Sigmoid colon (tissue), 6 donors: ENCODE measurements at regions not wholly inside any gene's neighbourhood (a gene's known extent, or its start where the extent isn't known, plus 50 kb on each side); places are given as distances from the start of the nearest gene placed in this dataset.

Experiments used
- DNase-seq: peaks from one replicate; pipeline ENCODE4 v3.0.0-alpha.2; 2019
- H3K27ac ChIP-seq, 4 donors: fragments of 200-600 bp; sonication (generic); one replicate each; pipeline ENCODE4 v1.5.1; 2016 to 2019; ENCODE audit warnings: mild to moderate bottlenecking in 1 of 4
- H3K27me3 ChIP-seq, 3 donors: fragments of 200-600 bp; sonication (generic); one replicate each; pipeline ENCODE4 v1.5.1; 2019; ENCODE audit warnings: mild to moderate bottlenecking in 1 of 3
- H3K36me3 ChIP-seq, 4 donors: fragments of 200-600 bp; sonication (generic); one replicate each; pipeline ENCODE4 v1.5.1; 2016 to 2019
- H3K4me1 ChIP-seq, 4 donors: fragments of 200-600 bp; sonication (generic); one replicate each; pipeline ENCODE4 v1.5.1; 2017 to 2019
- H3K4me3 ChIP-seq, 4 donors: fragments of 200-600 bp; sonication (generic); one replicate each; pipeline ENCODE4 v1.5.1; 2017 to 2019; ENCODE audit warnings: mild to moderate bottlenecking in 2 of 4, moderate library complexity in 1 of 4
- H3K9me3 ChIP-seq, 4 donors: fragments of 200-600 bp in 3 of 4; sonication (generic) in 3 of 4; one replicate each; pipeline versions ENCODE4 v1.5.1 to v1.6.1; 2013 to 2019
- CTCF ChIP-seq, 4 experiments: fragments of 450-650 bp in 3 of 4; fragments of 200-600 bp in 1 of 4; IDR thresholded peaks; one replicate each; pipeline ENCODE4 v1.5.1; 2016 to 2019; ENCODE audit warnings: antibody characterized with exemption in 4 of 4, mild to moderate bottlenecking in 3 of 4, moderate library complexity in 2 of 4
- EP300 ChIP-seq, 4 donors: sonication (generic); formaldehyde crosslinking; IDR thresholded peaks; one replicate each; pipeline ENCODE4 v1.6.1; 2017; ENCODE audit warnings: antibody characterized with exemption in 4 of 4
- POLR2A ChIP-seq, 2 donors: fragments of 450-650 bp; IDR thresholded peaks; one replicate each; pipeline ENCODE4 v1.6.1; 2016; ENCODE audit warnings: antibody characterized with exemption in 2 of 2, mild to moderate bottlenecking in 2 of 2, moderate library complexity in 2 of 2
- POLR2AphosphoS5 ChIP-seq, 4 donors: sonication (generic); formaldehyde crosslinking; IDR thresholded peaks; one replicate each; pipeline ENCODE4 v1.6.1; 2017; ENCODE audit warnings: antibody characterized with exemption in 4 of 4
- whole genome bisulfite sequencing, 2 donors: extraction: QIAGEN DNeasy Blood & Tissue Kit; methylation state at CpG; one replicate each; pipeline ENCODE4 v1.1.7; 2013; 5-methylcytosine and 5-hydroxymethylcytosine counted together
- intact Hi-C: fragments of 100-400 bp; cut with DNase I; formaldehyde crosslinking; loops from one replicate; pipeline ENCODE4 v1.15.1; 2023
- donor health status: healthy with polysubstance abuse.
- donor health status: healthy.

- no peak for DNase-seq
- 80 to 86% methylated on average over 2 of the region's 2 CpGs for WGBS, 2 donors
- intact Hi-C loops = no loop called here
Observed at GRCh38 chr1:203985676-203986075, 87.2 kb upstream of the SOX13 start.

DNA sequence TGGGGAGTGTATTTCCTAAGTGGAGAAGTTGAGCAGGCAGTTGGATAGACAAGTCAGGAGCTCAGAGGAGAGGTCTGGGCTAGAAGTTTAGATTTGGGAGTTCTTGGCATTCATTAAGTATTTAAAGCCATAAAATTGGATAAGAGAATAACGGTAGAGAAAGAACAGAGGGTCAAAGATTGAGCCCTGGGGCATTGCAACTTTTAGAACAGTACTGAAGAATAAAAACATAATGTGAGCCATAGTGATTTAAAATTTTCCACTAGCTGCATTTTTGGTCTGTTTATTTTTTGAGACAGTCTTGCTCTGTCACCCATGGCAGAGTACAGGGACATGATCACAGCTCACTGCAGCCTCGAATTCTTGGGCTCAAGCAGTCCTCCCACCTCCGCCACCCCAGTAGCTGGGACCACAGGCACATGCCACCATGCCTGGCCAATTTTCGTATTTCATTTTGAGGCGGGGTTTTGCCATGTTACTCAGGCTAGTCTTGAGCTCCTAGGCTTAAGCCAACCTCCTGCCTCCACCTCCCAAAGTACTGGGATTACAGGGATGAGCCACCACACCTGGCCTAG lies 85.9 kb upstream of the SOX13 start:
- Histone ChIP-seq H3K4me3 (no peak overlapping the region), H3K9me3 (no peaks in the 10 kb centered on the region), H3K27ac (no peak overlapping the region), H3K27me3 (no peaks in the 10 kb centered on the region), H3K36me3 (no peaks in the 10 kb centered on the region), H3K4me1 (no peaks in the 10 kb centered on the region)
- 75 to 77% methylated on average over 5 of the region's 5 CpGs for WGBS, 2 donors
- intact Hi-C loops = no loop called here
- no peak for DNase-seq
- no peak for TF ChIP-seq CTCF (IDR thresholded peaks at IDR 0.05)
- TF ChIP-seq POLR2A (IDR thresholded peaks at IDR 0.05) = no peak
- TF ChIP-seq EP300 (IDR thresholded peaks at IDR 0.05) = no peak

More at GRCh38 chr1:203985676-203986075, 87.2 kb upstream of the SOX13 start:
- no peak for TF ChIP-seq POLR2AphosphoS5 (IDR thresholded peaks at IDR 0.05)
- TF ChIP-seq POLR2A (IDR thresholded peaks at IDR 0.05) = no peak
- no peak for TF ChIP-seq CTCF (IDR thresholded peaks at IDR 0.05)
- TF ChIP-seq EP300 (IDR thresholded peaks at IDR 0.05) = no peak
- Histone ChIP-seq H3K4me1 (no peaks in the 10 kb centered on the region), H3K9me3 (no peaks in the 10 kb centered on the region), H3K27me3 (no peaks in the 10 kb centered on the region), H3K36me3 (no peaks in the 10 kb centered on the region), H3K27ac (no peak overlapping the region), H3K4me3 (no peak overlapping the region)

DNA sequence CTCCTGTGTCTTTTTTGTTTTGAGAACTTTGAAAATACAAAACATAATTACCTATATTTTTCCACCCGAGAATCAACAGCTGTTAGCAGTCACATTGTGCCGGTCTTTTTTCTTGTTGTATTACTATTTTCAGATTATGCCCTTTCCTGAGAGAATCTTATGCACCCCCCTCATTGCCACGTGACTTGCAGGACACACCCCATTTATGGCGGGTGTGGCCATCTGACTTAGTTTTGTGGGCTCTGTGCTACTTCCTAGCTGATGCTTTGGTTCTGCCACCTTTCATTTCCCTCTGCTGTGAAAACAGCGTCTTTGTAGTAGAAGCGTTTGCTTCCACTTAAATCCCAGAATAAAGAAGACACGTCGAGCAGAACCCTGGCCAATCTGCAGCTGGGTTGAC lies 82.8 kb upstream of the SOX13 start:
- TF ChIP-seq CTCF (IDR thresholded peaks at IDR 0.05) (no peak), POLR2A (IDR thresholded peaks at IDR 0.05) (no peak)
- Histone ChIP-seq H3K27ac (no peak overlapping the region), H3K27me3 (no peaks in the 10 kb centered on the region), H3K4me1 (peaks cover 0 to under 1% (median 0%) of the 10 kb centered on the region in 4 donors), H3K9me3 (no peaks in the 10 kb centered on the region), H3K36me3 (no peaks in the 10 kb centered on the region), H3K4me3 (no peak overlapping the region)
- WGBS, 2 donors = 40 to 73% methylated on average over 8 of the region's 8 CpGs
- DNase-seq = no peak
- intact Hi-C loops = no loop called here

GRCh38 chr1:203992440-203992839 lies 80.5 kb upstream of the SOX13 start:
- no peak for TF ChIP-seq CTCF (IDR thresholded peaks at IDR 0.05)
- no peak for TF ChIP-seq EP300 (IDR thresholded peaks at IDR 0.05)
- no peak for TF ChIP-seq POLR2AphosphoS5 (IDR thresholded peaks at IDR 0.05)
- TF ChIP-seq POLR2A (IDR thresholded peaks at IDR 0.05) = no peak
- Histone ChIP-seq H3K4me3 (no peak overlapping the region), H3K27me3 (peaks cover 0 to 5% (median 0%) of the 10 kb centered on the region in 3 donors), H3K9me3 (no peaks in the 10 kb centered on the region), H3K4me1 (peaks cover 0 to 9% (median 0%) of the 10 kb centered on the region in 4 donors), H3K36me3 (no peaks in the 10 kb centered on the region), H3K27ac (no peak overlapping the region)
- intact Hi-C loops = no loop called here
- WGBS, 2 donors = 84 to 87% methylated on average over 2 of the region's 2 CpGs
- no peak for DNase-seq

- no peak overlapping the region for H3K4me3 ChIP-seq
- peaks cover 0 to 9% (median 0%) of the 10 kb centered on the region in 4 donors for H3K4me1 ChIP-seq
- TF ChIP-seq EP300 (IDR thresholded peaks at IDR 0.05) = no peak
- no peak for TF ChIP-seq CTCF (IDR thresholded peaks at IDR 0.05)
- no peak for TF ChIP-seq POLR2AphosphoS5 (IDR thresholded peaks at IDR 0.05)
- no peak for TF ChIP-seq POLR2A (IDR thresholded peaks at IDR 0.05)
- H3K36me3 ChIP-seq = no peaks in the 10 kb centered on the region
- H3K27me3 ChIP-seq = peaks cover 0 to 5% (median 0%) of the 10 kb centered on the region in 3 donors
- H3K27ac ChIP-seq = no peak overlapping the region
- WGBS, 2 donors = 91 to 95% methylated on average over 5 of the region's 5 CpGs
- no peak for DNase-seq
- H3K9me3 ChIP-seq = no peaks in the 10 kb centered on the region
- intact Hi-C loops = no loop called here
Observed at GRCh38 chr1:203993256-203993655, 79.7 kb upstream of the SOX13 start.
